Stimulated activated CD4-positive, alpha-beta T cell treated with anti-CD3 and anti-CD28 coated beads, Interleukin-12 subunit alpha, Interleukin-12 subunit beta, amount 100 ng/mL, for 4 hours (primary cell): ENCODE measurements at regions not wholly inside any gene's neighbourhood (a gene's known extent, or its start where the extent isn't known, plus 50 kb on each side); places are given as distances from the start of the nearest gene placed in this dataset.

Source experiments
- DNase-seq: peaks from one replicate; pipeline ENCODE4 v3.0.0-alpha.2; 2020

GRCh38 chr21:15327637-15328265 lies 263.0 kb upstream of the NRIP1 start:
- DNase-seq = no peak

GRCh38 chr21:15329191-15329590 lies 264.4 kb upstream of the NRIP1 start:
- no peak for DNase-seq

DNA sequence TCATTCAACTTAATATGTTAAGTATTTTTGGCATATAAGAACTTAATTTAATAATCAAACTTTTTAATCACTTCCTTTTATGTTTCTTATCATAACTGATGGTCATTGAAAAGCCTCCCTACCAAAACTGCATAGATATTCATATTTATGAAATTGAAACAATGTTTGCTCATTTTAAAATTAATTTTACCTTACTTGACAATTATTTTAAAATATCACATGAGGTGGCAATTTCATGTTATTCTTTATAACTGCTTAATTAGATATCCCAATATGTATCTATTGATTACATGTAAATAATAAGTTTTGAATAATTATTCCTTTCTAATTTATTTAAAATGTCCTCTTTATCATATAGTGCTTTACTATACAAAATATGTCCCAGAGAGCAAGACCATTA lies 266.1 kb upstream of the NRIP1 start:
- DNase-seq = no peak

DNA sequence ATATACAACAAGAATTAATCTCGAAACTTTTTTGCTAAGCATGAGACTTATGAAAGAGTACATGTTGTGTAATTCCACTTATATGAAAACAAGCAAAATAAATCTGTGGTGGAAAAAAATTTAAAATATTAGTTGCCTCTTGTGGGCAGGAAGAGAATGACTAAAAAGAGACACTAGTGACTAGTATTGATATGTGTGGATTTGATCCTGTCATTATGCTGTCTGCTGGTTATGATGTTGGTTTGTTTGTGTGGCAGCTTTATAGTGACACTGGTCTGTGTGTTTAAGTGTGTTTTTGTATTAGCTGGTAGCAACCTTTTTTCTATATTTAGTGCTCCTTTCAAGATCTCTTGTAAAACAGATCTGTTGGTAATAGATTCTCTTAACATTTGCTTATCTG lies 267.8 kb upstream of the NRIP1 start:
- no peak for DNase-seq

DNA sequence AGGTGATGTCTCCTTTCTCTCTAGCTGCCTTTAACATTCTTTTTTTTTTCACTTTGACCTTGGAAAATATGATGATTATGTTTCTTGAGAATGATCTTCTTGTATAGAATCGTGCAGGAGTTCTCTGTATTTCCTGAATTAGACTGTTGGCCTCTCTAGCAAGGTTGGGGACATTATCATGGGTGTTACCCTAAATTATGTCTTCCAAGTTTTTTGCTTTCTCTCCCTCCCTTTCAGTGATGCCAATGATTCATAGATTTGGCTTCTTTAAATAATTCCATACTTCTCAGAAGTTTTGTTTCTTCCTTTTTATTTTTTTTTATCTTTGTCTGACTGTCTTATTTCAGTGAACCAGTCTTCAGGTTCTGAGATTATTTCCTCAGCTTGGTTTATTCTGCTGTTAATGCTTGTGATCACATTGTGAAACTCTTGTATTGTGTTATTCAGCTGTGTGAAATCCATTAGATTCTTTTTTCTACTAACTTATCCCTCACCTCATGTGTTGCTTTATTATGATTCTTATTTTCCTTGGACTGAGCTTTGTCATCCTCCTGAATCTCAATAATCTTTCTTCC lies 268.4 kb upstream of the NRIP1 start:
- no peak for DNase-seq

GRCh38 chr21:15333951-15334350 lies 269.2 kb upstream of the NRIP1 start:
- no peak for DNase-seq

- no peak for DNase-seq
Observed at GRCh38 chr21:15343066-15343465, 278.3 kb upstream of the NRIP1 start.

GRCh38 chr21:15352009-15352408 lies 287.2 kb upstream of the NRIP1 start:
- DNase-seq = no peak

DNA sequence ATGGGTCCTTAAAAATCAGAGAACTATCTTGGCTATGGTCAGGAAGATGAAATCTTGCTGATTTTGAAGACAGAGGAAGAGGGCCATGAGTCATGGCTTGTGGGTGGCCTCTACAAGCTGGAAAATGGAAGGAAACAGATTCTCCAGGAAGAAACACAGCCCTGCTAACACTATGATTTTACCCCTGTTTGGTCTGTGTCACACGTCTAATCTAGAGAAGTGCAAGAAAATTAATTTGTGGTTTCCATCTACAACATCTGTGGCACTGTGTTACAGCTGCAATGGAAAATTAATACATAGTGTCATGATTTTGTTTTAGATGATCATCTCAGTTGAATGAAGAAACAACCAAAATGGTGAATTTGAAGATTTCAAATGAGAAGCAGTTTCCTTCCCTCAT lies 288.7 kb upstream of the NRIP1 start:
- no peak for DNase-seq

DNA sequence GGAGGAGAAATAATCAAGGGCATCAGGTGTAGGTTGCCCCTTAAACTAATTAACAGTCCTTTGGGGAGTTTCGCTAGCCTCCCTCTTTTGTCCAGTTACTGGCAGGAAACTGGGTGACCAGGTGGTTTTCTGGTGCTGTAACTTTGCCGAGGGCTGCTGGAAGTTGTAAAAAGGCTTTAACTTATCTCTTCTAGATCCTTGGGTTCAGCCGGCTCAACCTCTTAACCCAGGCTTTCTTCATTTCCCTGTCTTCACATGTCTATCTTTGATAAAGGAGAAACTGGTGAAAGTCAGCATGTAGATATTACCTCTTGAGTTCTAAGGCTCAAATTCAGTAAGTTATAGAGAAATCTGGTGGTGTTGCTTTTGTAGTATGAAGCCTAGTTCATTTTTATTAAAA lies 289.7 kb upstream of the NRIP1 start:
- no peak for DNase-seq

DNA sequence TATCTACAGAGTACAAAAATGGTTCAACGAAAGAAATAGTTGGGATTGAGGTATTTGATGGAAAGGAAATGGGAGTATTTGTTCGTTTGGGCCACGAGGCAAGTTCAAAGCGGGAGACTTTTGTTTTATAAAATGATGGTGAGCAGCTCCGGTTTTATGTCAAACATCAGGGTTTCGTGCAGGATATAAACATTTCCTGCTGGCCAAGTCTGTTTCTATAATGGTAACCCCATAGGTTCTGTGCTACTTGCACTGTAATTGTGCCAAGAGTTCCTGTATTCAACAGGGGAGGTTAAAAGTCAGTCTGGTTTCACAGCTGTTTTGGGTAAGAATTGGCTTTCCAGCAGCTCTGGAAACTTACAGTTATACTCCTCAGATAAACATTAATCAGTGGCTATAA lies 290.3 kb upstream of the NRIP1 start:
- DNase-seq = no peak

- no peak for DNase-seq
Observed at GRCh38 chr21:15359251-15359650, 294.5 kb upstream of the NRIP1 start.

GRCh38 chr21:15362458-15362857 lies 297.7 kb upstream of the NRIP1 start:
- no peak for DNase-seq

DNA sequence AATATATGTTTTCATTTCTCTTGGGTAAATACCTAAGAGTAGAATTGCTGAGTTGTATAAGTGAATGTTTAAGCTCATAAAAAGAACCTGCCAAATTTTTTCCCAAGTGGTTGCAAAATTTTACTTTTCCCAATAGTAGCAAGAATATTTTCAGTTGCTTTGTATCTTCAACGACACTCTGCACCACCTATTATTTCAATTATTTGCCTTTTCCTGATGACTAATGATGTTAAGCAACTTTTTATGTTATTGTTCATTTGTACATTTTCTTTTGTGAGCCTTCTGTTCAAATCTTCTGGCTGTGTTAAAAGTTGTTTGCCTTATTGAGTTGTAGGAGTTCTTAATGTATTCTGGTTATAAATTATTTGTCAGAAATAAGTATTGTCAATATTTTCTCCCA lies 299.1 kb upstream of the NRIP1 start:
- no peak for DNase-seq

- no peak for DNase-seq
Observed at GRCh38 chr21:15365751-15366392, 301.1 kb upstream of the NRIP1 start.

DNA sequence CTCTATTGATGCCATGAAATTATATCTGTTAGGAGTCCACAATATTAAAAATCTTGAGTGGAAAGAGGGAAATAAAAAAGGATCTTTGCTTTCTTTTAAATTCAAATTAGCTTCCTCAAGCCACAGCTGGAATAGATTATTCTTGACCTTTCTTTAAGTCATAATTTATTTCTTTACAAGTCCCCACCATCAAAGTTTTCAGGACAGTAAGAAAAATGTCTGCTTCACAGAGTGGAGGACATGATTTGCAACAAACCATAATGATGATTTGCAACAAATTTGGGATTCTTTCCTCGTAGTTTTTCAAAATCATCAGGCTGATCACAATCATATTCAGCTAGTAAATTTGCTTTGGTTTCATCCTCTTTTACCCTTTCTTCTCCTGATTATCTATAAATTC lies 301.8 kb upstream of the NRIP1 start:
- no peak for DNase-seq

GRCh38 chr21:15367061-15367626 lies 302.3 kb upstream of the NRIP1 start:
- no peak for DNase-seq

- DNase-seq = no peak
Observed at GRCh38 chr21:15370462-15370975, 305.7 kb upstream of the NRIP1 start.

- DNase-seq = no peak
Observed at GRCh38 chr21:15373941-15374340, 309.1 kb upstream of the NRIP1 start.

GRCh38 chr21:15379776-15380175 lies 315.0 kb upstream of the NRIP1 start:
- no peak for DNase-seq

- no peak for DNase-seq
Observed at GRCh38 chr21:15383588-15383987, 318.8 kb upstream of the NRIP1 start.

DNA sequence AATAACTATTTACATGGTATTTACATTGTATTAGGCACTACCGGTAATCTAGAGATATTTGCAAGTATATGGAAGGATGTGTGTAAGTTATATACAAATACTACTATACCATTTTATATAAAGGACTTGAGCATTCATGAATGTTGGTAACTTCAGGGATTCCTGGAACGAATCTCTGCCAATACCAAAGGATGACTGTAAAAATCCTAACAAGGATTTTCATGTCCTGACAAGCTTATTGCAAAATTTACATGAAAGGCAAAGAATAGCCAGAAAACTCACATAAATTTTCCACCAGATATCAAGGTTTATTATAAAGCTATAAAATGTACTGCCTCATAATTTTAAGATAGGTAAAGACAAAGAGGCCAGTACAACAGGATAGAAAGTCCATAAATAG lies 325.2 kb upstream of the NRIP1 start:
- DNase-seq = no peak

GRCh38 chr21:15397258-15397657 lies 332.5 kb upstream of the NRIP1 start:
- no peak for DNase-seq

DNA sequence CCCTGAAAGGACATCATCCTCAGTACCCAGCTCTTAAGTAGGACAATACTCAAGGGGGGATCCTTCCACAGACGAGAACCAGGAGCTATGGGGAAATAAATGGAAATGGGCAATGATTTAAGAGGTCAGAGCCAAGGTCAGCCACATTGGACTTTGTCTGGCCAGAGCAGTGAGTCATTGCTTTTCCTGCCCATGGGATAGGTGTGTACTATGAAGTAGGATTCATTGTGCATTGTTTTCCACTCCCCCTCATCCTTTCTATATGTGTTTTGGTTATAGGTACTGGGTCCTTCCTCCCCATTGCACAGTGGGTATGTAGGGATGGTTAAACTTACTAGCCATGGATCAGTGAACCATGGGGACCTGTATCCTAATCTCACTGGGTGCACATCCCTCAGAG lies 328.9 kb upstream of the USP25 start:
- DNase-seq = no peak
